PFSK-1 (cell line): ENCODE measurements at regions not wholly inside any gene's neighbourhood (a gene's known extent, or its start where the extent isn't known, plus 50 kb on each side); places are given as distances from the start of the nearest gene placed in this dataset.

Experiments
- FOXP2 ChIP-seq: optimal IDR thresholded peaks from 2 replicates; pipeline ENCODE3; 2011; ENCODE audit warnings: borderline replicate concordance, control low read depth, inconsistent platforms; ENCODE audit not compliant: insufficient read depth; ENCODE audit errors: extremely low read length, extremely low read depth
- POLR2AphosphoS5 ChIP-seq: IDR thresholded peaks from 2 replicates; pipeline ENCODE4 v1.6.1; 2012; ENCODE audit warnings: low read depth, mild to moderate bottlenecking, control low read depth, low read length, moderate library complexity
- SIN3A ChIP-seq: IDR thresholded peaks from 2 replicates; pipeline ENCODE4 v1.6.1; 2012; ENCODE audit warnings: mild to moderate bottlenecking, low read length, moderate library complexity, borderline replicate concordance; ENCODE audit not compliant: insufficient read depth
- TAF1 ChIP-seq: IDR thresholded peaks from 2 replicates; pipeline ENCODE4 v1.6.1; 2012; ENCODE audit warnings: low read length, control low read depth, borderline replicate concordance; ENCODE audit not compliant: insufficient read depth
- TF ChIP-seq, protein P1 (sequence below), 2 experiments: IDR thresholded peaks; 2 replicates each; pipeline versions ENCODE4 v1.6.1 to v1.8.0; 2011 to 2012; ENCODE audit warnings: low read depth in 2 of 2, low read length in 2 of 2, control low read depth in 1 of 2, inconsistent platforms in 1 of 2, mild to moderate bottlenecking in 1 of 2, moderate library complexity in 1 of 2; ENCODE audit not compliant: insufficient read depth in 1 of 2

- TF ChIP-seq SIN3A (no peak), POLR2AphosphoS5 (no peak), TAF1 (no peak), FOXP2 (no peak)
- TF ChIP-seq, protein P1, sequence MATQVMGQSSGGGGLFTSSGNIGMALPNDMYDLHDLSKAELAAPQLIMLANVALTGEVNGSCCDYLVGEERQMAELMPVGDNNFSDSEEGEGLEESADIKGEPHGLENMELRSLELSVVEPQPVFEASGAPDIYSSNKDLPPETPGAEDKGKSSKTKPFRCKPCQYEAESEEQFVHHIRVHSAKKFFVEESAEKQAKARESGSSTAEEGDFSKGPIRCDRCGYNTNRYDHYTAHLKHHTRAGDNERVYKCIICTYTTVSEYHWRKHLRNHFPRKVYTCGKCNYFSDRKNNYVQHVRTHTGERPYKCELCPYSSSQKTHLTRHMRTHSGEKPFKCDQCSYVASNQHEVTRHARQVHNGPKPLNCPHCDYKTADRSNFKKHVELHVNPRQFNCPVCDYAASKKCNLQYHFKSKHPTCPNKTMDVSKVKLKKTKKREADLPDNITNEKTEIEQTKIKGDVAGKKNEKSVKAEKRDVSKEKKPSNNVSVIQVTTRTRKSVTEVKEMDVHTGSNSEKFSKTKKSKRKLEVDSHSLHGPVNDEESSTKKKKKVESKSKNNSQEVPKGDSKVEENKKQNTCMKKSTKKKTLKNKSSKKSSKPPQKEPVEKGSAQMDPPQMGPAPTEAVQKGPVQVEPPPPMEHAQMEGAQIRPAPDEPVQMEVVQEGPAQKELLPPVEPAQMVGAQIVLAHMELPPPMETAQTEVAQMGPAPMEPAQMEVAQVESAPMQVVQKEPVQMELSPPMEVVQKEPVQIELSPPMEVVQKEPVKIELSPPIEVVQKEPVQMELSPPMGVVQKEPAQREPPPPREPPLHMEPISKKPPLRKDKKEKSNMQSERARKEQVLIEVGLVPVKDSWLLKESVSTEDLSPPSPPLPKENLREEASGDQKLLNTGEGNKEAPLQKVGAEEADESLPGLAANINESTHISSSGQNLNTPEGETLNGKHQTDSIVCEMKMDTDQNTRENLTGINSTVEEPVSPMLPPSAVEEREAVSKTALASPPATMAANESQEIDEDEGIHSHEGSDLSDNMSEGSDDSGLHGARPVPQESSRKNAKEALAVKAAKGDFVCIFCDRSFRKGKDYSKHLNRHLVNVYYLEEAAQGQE (IDR thresholded peaks at IDR 0.05; ENCODE audit: insufficient read depth in 1 of 2, low read depth in 2 of 2, low read length in 2 of 2): no peak
Measured at GRCh38 chr4:124295413-124295812, 417.1 kb downstream of the ANKRD50 start.

- TF ChIP-seq TAF1: no peak
- TF ChIP-seq, protein P1 (IDR thresholded peaks at IDR 0.05; ENCODE audit: insufficient read depth in 1 of 2, low read depth in 2 of 2, low read length in 2 of 2): no peak
- no peak for TF ChIP-seq FOXP2
- no peak for TF ChIP-seq SIN3A
- no peak for TF ChIP-seq POLR2AphosphoS5
Measured at GRCh38 chr4:124304941-124305340, 407.6 kb downstream of the ANKRD50 start.

DNA sequence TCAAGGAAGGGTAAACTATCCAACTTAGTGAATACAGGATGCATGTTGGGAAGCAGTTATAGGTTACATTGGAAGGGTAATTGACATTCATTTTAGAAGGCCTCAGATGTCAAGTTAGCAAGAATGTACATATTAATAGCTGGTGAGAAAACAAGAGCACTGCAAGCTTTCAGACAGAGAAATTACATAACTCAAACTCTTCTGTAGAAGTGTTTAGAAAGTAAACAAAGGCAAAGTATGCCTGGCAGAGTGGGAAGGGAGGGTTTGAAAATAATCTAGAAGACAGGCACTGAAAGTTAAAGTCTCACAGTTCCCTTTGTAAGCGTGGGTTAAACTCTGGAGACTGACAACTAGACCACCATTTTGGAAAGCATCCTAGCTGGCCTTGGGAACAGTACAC is 406.2 kb downstream of the ANKRD50 start:
- TF ChIP-seq, protein P1 (IDR thresholded peaks at IDR 0.05; ENCODE audit: insufficient read depth in 1 of 2, low read depth in 2 of 2, low read length in 2 of 2): no peak
- TF ChIP-seq FOXP2: no peak
- no peak for TF ChIP-seq TAF1
- no peak for TF ChIP-seq SIN3A
- TF ChIP-seq POLR2AphosphoS5: no peak

DNA sequence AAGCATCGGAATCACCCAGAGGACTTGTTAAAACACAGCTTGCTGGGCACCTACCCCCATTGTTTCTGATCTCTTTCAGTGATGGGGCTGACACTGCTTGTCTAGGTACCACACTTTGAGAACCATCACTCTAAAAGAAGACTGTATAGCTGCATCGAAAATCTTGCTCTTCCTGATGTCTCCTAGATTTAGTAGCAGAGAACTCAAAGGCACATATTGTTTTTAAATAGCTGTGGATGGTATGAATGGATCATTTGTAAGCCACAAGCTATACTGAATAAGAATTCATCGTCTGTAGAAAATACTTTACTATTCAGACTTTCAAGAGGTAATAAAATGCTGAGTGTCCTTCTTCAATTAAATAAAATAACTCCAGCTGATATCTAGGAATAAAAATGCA is 405.4 kb downstream of the ANKRD50 start:
- TF ChIP-seq TAF1 (no peak), FOXP2 (no peak)

GRCh38 chr4:124318292-124318691 is 394.2 kb downstream of the ANKRD50 start:
- TF ChIP-seq POLR2AphosphoS5 (no peak), FOXP2 (no peak), SIN3A (no peak), TAF1 (no peak)
- TF ChIP-seq, protein P1 (IDR thresholded peaks at IDR 0.05; ENCODE audit: insufficient read depth in 1 of 2, low read depth in 2 of 2, low read length in 2 of 2): no peak
